Thyroid gland (tissue), 4 donors: ENCODE measurements at regions not wholly inside any gene's neighbourhood (a gene's known extent, or its start where the extent isn't known, plus 50 kb on each side); places are given as distances from the start of the nearest gene placed in this dataset.

Experiments
- CTCF ChIP-seq, 6 experiments: fragments of 200-600 bp in 3 of 6; fragments of 450-650 bp in 3 of 6; sonication (generic) in 3 of 6; IDR thresholded peaks; one replicate each; pipeline ENCODE4 v1.5.1; 2016 to 2019; ENCODE audit warnings: antibody characterized with exemption in 6 of 6, mild to moderate bottlenecking in 2 of 6, inconsistent platforms in 1 of 6, moderate library complexity in 1 of 6
- POLR2A ChIP-seq, 2 donors: fragments of 450-650 bp; IDR thresholded peaks; one replicate each; pipeline ENCODE4 v1.6.1; 2017; ENCODE audit warnings: antibody characterized with exemption in 2 of 2, mild to moderate bottlenecking in 2 of 2, moderate library complexity in 1 of 2

GRCh38 chr16:72457243-72457940 lies 285.4 kb upstream of the PMFBP1 start:
- TF ChIP-seq POLR2A (IDR thresholded peaks at IDR 0.05) (no peak), CTCF (IDR thresholded peaks at IDR 0.05) (no peak)
